ENCODE measurements at regions not wholly inside any gene's neighbourhood (a gene's known extent, or its start where the extent isn't known, plus 50 kb on each side); places are given as distances from the start of the nearest gene placed in this dataset.

DNA sequence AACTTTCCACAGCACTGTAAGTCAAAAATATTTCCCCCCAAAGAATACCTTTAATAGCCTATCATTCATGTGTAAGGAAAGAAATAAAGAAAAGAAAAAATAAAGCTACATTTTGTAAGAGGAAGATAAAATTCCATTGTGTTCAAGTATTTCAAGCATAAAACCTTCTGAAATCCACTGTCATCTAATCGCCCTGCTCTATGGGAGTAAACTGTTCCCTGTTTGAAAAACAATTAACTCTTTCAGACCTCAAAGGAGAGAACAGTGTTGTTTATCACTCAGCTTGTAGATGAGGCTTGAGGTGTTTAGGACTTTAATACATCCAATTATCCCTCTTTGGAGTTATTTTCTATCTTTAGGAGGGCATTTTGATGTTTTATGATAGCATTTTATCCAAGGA is 112.2 kb upstream of the REG3G start:
- H3K23ac ChIP-seq (ENCODE audit: low read depth, low read length, poor library complexity): no peak overlapping the region
- H4K8ac ChIP-seq (ENCODE audit: low read depth, low read length): no peak overlapping the region
- no peak overlapping the region for H2AK5ac ChIP-seq (ENCODE audit: low read depth, low read length)
- no peak overlapping the region for H2BK12ac ChIP-seq (ENCODE audit: low read length)
- H3K4ac ChIP-seq (ENCODE audit: low read length): no peak overlapping the region
- no peak overlapping the region for H3K27ac ChIP-seq (replicated peaks; ENCODE audit: low read length)
- H2AFZ ChIP-seq (ENCODE audit: low read length): no peak overlapping the region
- no peak overlapping the region for H3K18ac ChIP-seq (ENCODE audit: low read length)
- H3K4me3 ChIP-seq (ENCODE audit: low read length in 2 of 2): no peak overlapping the region
- H3K9ac ChIP-seq (ENCODE audit: low read depth, low read length, poor library complexity): no peak overlapping the region
- H3K9me3 ChIP-seq (replicated peaks in 1 of 2; ENCODE audit: control insufficient read depth in 2 of 2, insufficient read depth in 1 of 2, low read depth in 1 of 2, low read length in 2 of 2): no peaks in the 10 kb centered on the region
- no peaks in the 10 kb centered on the region for H3K79me1 ChIP-seq (ENCODE audit: low read depth, low read length)
- H2BK15ac ChIP-seq (ENCODE audit: low read length): no peak overlapping the region
- no peak for DNase-seq (ENCODE audit: low spot score)
- no peaks in the 10 kb centered on the region for H3K4me1 ChIP-seq (ENCODE audit: control insufficient read depth in 2 of 2, insufficient read depth in 1 of 2, low read depth in 1 of 2, low read length in 2 of 2)
- no peaks in the 10 kb centered on the region for H3K27me3 ChIP-seq (ENCODE audit: control insufficient read depth in 3 of 3, insufficient read depth in 3 of 3, low read depth in 1 of 3, low read length in 3 of 3)
- no peak overlapping the region for H3K4me2 ChIP-seq (ENCODE audit: insufficient read depth, low read length, poor library complexity, severe bottlenecking)
- H4K91ac ChIP-seq (ENCODE audit: low read depth, low read length, poor library complexity): no peak overlapping the region
- WGBS, 2 donors (ENCODE audit: extremely low coverage in 2 of 2, insufficient read length in 2 of 2, insufficient replicate concordance in 1 of 2): no CpG with 5 or more reads among the region's 1 CpG
- H3K14ac ChIP-seq (ENCODE audit: low read length): no peak overlapping the region
- H2BK120ac ChIP-seq (ENCODE audit: low read depth, low read length): no peak overlapping the region
- no peak overlapping the region for H2BK5ac ChIP-seq (ENCODE audit: low read length)
- no peaks in the 10 kb centered on the region for H3K36me3 ChIP-seq (replicated peaks in 1 of 2; ENCODE audit: control insufficient read depth in 2 of 2, insufficient read depth in 2 of 2, low read length in 2 of 2)

GRCh38 chr2:78925258-78925657 is 100.2 kb upstream of the REG3G start:
- Histone ChIP-seq H3K4me2 (ENCODE audit: insufficient read depth, low read length, poor library complexity, severe bottlenecking) (no peak overlapping the region), H3K27me3 (ENCODE audit: control insufficient read depth in 3 of 3, insufficient read depth in 3 of 3, low read depth in 1 of 3, low read length in 3 of 3) (no peaks in the 10 kb centered on the region)

GRCh38 chr2:78928502-78928901 is 97.0 kb upstream of the REG3G start:
- Histone ChIP-seq H2BK15ac (ENCODE audit: low read length) (no peak overlapping the region), H2BK12ac (ENCODE audit: low read length) (no peak overlapping the region), H3K9ac (ENCODE audit: low read depth, low read length, poor library complexity) (no peak overlapping the region), H2BK5ac (ENCODE audit: low read length) (no peak overlapping the region), H4K8ac (ENCODE audit: low read depth, low read length) (no peak overlapping the region), H3K4me3 (ENCODE audit: low read length in 2 of 2) (no peak overlapping the region), H3K4me2 (ENCODE audit: insufficient read depth, low read length, poor library complexity, severe bottlenecking) (no peak overlapping the region), H2AK5ac (ENCODE audit: low read depth, low read length) (no peak overlapping the region), H3K27me3 (ENCODE audit: control insufficient read depth in 3 of 3, insufficient read depth in 3 of 3, low read depth in 1 of 3, low read length in 3 of 3) (no peaks in the 10 kb centered on the region), H3K9me3 (replicated peaks in 1 of 2; ENCODE audit: control insufficient read depth in 2 of 2, insufficient read depth in 1 of 2, low read depth in 1 of 2, low read length in 2 of 2) (no peaks in the 10 kb centered on the region), H2BK120ac (ENCODE audit: low read depth, low read length) (no peak overlapping the region), H3K4me1 (ENCODE audit: control insufficient read depth in 2 of 2, insufficient read depth in 1 of 2, low read depth in 1 of 2, low read length in 2 of 2) (no peaks in the 10 kb centered on the region), H3K27ac (replicated peaks; ENCODE audit: low read length) (no peak overlapping the region), H3K18ac (ENCODE audit: low read length) (no peak overlapping the region), H2AFZ (ENCODE audit: low read length) (no peak overlapping the region), H3K23ac (ENCODE audit: low read depth, low read length, poor library complexity) (no peak overlapping the region), H4K91ac (ENCODE audit: low read depth, low read length, poor library complexity) (no peak overlapping the region), H3K14ac (ENCODE audit: low read length) (no peak overlapping the region), H3K4ac (ENCODE audit: low read length) (no peak overlapping the region), H3K36me3 (replicated peaks in 1 of 2; ENCODE audit: control insufficient read depth in 2 of 2, insufficient read depth in 2 of 2, low read length in 2 of 2) (no peaks in the 10 kb centered on the region), H3K79me1 (ENCODE audit: low read depth, low read length) (no peaks in the 10 kb centered on the region)
- no peak for DNase-seq (ENCODE audit: low spot score)
- WGBS, 2 donors (ENCODE audit: extremely low coverage in 2 of 2, insufficient read length in 2 of 2, insufficient replicate concordance in 1 of 2): no CpG with 5 or more reads among the region's 1 CpG

More at GRCh38 chr2:78925258-78925657, 100.2 kb upstream of the REG3G start:
- WGBS, 2 donors (ENCODE audit: extremely low coverage in 2 of 2, insufficient read length in 2 of 2, insufficient replicate concordance in 1 of 2): no CpG with 5 or more reads among the region's 2 CpGs
- Histone ChIP-seq H3K9me3 (replicated peaks in 1 of 2; ENCODE audit: control insufficient read depth in 2 of 2, insufficient read depth in 1 of 2, low read depth in 1 of 2, low read length in 2 of 2) (no peaks in the 10 kb centered on the region), H2AFZ (ENCODE audit: low read length) (no peak overlapping the region), H3K4me1 (ENCODE audit: control insufficient read depth in 2 of 2, insufficient read depth in 1 of 2, low read depth in 1 of 2, low read length in 2 of 2) (no peaks in the 10 kb centered on the region), H2BK5ac (ENCODE audit: low read length) (no peak overlapping the region), H2AK5ac (ENCODE audit: low read depth, low read length) (no peak overlapping the region), H4K91ac (ENCODE audit: low read depth, low read length, poor library complexity) (no peak overlapping the region), H3K4me3 (ENCODE audit: low read length in 2 of 2) (no peak overlapping the region), H2BK12ac (ENCODE audit: low read length) (no peak overlapping the region), H2BK120ac (ENCODE audit: low read depth, low read length) (no peak overlapping the region), H3K36me3 (replicated peaks in 1 of 2; ENCODE audit: control insufficient read depth in 2 of 2, insufficient read depth in 2 of 2, low read length in 2 of 2) (no peaks in the 10 kb centered on the region), H3K18ac (ENCODE audit: low read length) (no peak overlapping the region), H3K27ac (replicated peaks; ENCODE audit: low read length) (no peak overlapping the region), H3K23ac (ENCODE audit: low read depth, low read length, poor library complexity) (no peak overlapping the region), H3K4ac (ENCODE audit: low read length) (no peak overlapping the region), H3K79me1 (ENCODE audit: low read depth, low read length) (no peaks in the 10 kb centered on the region), H3K9ac (ENCODE audit: low read depth, low read length, poor library complexity) (no peak overlapping the region), H3K14ac (ENCODE audit: low read length) (no peak overlapping the region), H4K8ac (ENCODE audit: low read depth, low read length) (no peak overlapping the region), H2BK15ac (ENCODE audit: low read length) (no peak overlapping the region)
- DNase-seq (ENCODE audit: low spot score): no peak

DNA sequence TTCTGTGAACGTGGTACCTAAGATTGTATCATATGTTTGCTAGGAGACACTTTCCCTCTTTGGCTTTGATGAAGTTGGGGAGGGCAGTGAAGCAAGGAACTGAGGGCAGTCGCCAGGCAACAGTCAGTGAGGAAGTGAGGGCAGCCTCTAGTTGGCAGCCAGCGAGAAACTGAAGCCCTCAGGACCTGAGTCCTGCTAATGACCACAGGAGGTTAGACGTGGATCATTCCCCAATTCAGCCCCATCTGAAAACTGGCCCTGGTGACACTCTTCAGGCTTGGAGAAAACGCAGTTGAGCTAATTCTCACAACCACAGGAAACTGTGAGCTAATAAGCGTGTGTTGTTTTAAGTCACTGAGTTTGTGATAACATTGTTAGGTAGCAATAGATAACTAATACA is 84.5 kb upstream of the REG3G start:
- no peak for DNase-seq (ENCODE audit: low spot score)
- no peak overlapping the region for H2AK5ac ChIP-seq (ENCODE audit: low read depth, low read length)
- no CpG with 5 or more reads among the region's 6 CpGs for WGBS, 2 donors (ENCODE audit: extremely low coverage in 2 of 2, insufficient read length in 2 of 2, insufficient replicate concordance in 1 of 2)

More for the DNA sequence above, 84.5 kb upstream of the REG3G start:
- H3K36me3 ChIP-seq (replicated peaks in 1 of 2; ENCODE audit: control insufficient read depth in 2 of 2, insufficient read depth in 2 of 2, low read length in 2 of 2): no peaks in the 10 kb centered on the region
- H3K4me1 ChIP-seq (ENCODE audit: control insufficient read depth in 2 of 2, insufficient read depth in 1 of 2, low read depth in 1 of 2, low read length in 2 of 2): no peaks in the 10 kb centered on the region
- no peak overlapping the region for H4K8ac ChIP-seq (ENCODE audit: low read depth, low read length)
- no peak overlapping the region for H3K4ac ChIP-seq (ENCODE audit: low read length)
- H2BK12ac ChIP-seq (ENCODE audit: low read length): no peak overlapping the region
- H3K27me3 ChIP-seq (ENCODE audit: control insufficient read depth in 3 of 3, insufficient read depth in 3 of 3, low read depth in 1 of 3, low read length in 3 of 3): no peaks in the 10 kb centered on the region
- no peak overlapping the region for H4K91ac ChIP-seq (ENCODE audit: low read depth, low read length, poor library complexity)
- no peaks in the 10 kb centered on the region for H3K9me3 ChIP-seq (replicated peaks in 1 of 2; ENCODE audit: control insufficient read depth in 2 of 2, insufficient read depth in 1 of 2, low read depth in 1 of 2, low read length in 2 of 2)
- no peak overlapping the region for H3K4me2 ChIP-seq (ENCODE audit: insufficient read depth, low read length, poor library complexity, severe bottlenecking)
- no peak overlapping the region for H2BK120ac ChIP-seq (ENCODE audit: low read depth, low read length)
- H2AFZ ChIP-seq (ENCODE audit: low read length): peak overlapping the region; percentile 35
- no peak overlapping the region for H3K18ac ChIP-seq (ENCODE audit: low read length)
- no peaks in the 10 kb centered on the region for H3K79me1 ChIP-seq (ENCODE audit: low read depth, low read length)
- H3K23ac ChIP-seq (ENCODE audit: low read depth, low read length, poor library complexity): no peak overlapping the region
- no peak overlapping the region for H2BK15ac ChIP-seq (ENCODE audit: low read length)
- no peak overlapping the region for H3K27ac ChIP-seq (replicated peaks; ENCODE audit: low read length)
- H3K4me3 ChIP-seq (ENCODE audit: low read length in 2 of 2): no peak overlapping the region
- H3K9ac ChIP-seq (ENCODE audit: low read depth, low read length, poor library complexity): no peak overlapping the region
- H2BK5ac ChIP-seq (ENCODE audit: low read length): no peak overlapping the region
- H3K14ac ChIP-seq (ENCODE audit: low read length): no peak overlapping the region
